ENCODE measurements at regions not wholly inside any gene's neighbourhood (a gene's known extent, or its start where the extent isn't known, plus 50 kb on each side); places are given as distances from the start of the nearest gene placed in this dataset.

- TF ChIP-seq CTCF (IDR thresholded peaks at IDR 0.05) = no peak
- no peak for TF ChIP-seq EP300 (IDR thresholded peaks at IDR 0.05; ENCODE audit: low read depth)
- TF ChIP-seq POLR2A (IDR thresholded peaks at IDR 0.05) = no peak
- no peak for TF ChIP-seq POLR2AphosphoS5 (IDR thresholded peaks at IDR 0.05)
Measured at GRCh38 chr4:45423896-45424295, 697.5 kb upstream of the GNPDA2 start.
